CD14-positive monocyte (primary cell): ENCODE measurements at regions not wholly inside any gene's neighbourhood (a gene's known extent, or its start where the extent isn't known, plus 50 kb on each side); places are given as distances from the start of the nearest gene placed in this dataset.

Experiments
- DNase-seq, 3 donors: peaks; one replicate each; pipeline ENCODE4 v3.0.0-alpha.2; 2011 to 2022
- H2AFZ ChIP-seq: 2 replicates; pipeline ENCODE4 v1.6.0; 2012; ENCODE audit warnings: mild to moderate bottlenecking, low read depth, low read length, inconsistent platforms; ENCODE audit not compliant: insufficient read depth, poor library complexity, severe bottlenecking
- H3K27ac ChIP-seq, 2 donors: 1 replicate in 1 of 2; 2 replicates in 1 of 2; pipeline ENCODE4 v1.5.1; 2012 to 2013; ENCODE audit warnings: low read length in 2 of 2, control low read depth in 1 of 2, inconsistent platforms in 1 of 2, low read depth in 1 of 2, mild to moderate bottlenecking in 1 of 2
- H3K27me3 ChIP-seq, 2 donors: one replicate each; pipeline versions ENCODE4 v1.6.0 to v1.6.1; 2011 to 2013; ENCODE audit warnings: low read length in 2 of 2; ENCODE audit not compliant: control insufficient read depth in 2 of 2, insufficient read depth in 2 of 2
- H3K36me3 ChIP-seq, 2 donors: replicated peaks in 1 of 2; 1 replicate in 1 of 2; 2 replicates in 1 of 2; pipeline versions ENCODE4 v1.5.1 to v1.6.1; 2012 to 2013; ENCODE audit warnings: low read length in 2 of 2, control low read depth in 1 of 2, inconsistent platforms in 1 of 2, mild to moderate bottlenecking in 1 of 2; ENCODE audit not compliant: insufficient read depth in 2 of 2, control insufficient read depth in 1 of 2
- H3K4me1 ChIP-seq, 2 donors: 1 replicate in 1 of 2; 2 replicates in 1 of 2; pipeline versions ENCODE4 v1.5.1 to v1.6.1; 2012 to 2013; ENCODE audit warnings: low read length in 2 of 2, control low read depth in 1 of 2, inconsistent platforms in 1 of 2, mild to moderate bottlenecking in 1 of 2, moderate library complexity in 1 of 2; ENCODE audit not compliant: insufficient read depth in 2 of 2, control insufficient read depth in 1 of 2
- H3K4me2 ChIP-seq: replicated peaks from 2 replicates; pipeline ENCODE3; 2012; ENCODE audit warnings: low read length, moderate library complexity, mild to moderate bottlenecking; ENCODE audit not compliant: poor library complexity, severe bottlenecking; ENCODE audit errors: extremely low read depth
- H3K4me3 ChIP-seq, 3 experiments: fragments of 200-600 bp in 1 of 3; sonication (generic) in 1 of 3; replicated peaks in 1 of 3; 1 replicate in 2 of 3; 2 replicates in 1 of 3; pipeline ENCODE4 v1.5.1; 2011 to 2013; ENCODE audit warnings: low read length in 3 of 3, mild to moderate bottlenecking in 3 of 3, control low read depth in 2 of 3, low read depth in 2 of 3, inconsistent platforms in 1 of 3, moderate library complexity in 1 of 3
- H3K79me2 ChIP-seq: 2 replicates; pipeline ENCODE4 v1.6.0; 2012; ENCODE audit warnings: mild to moderate bottlenecking, control low read depth, inconsistent platforms, low read length, moderate library complexity; ENCODE audit not compliant: insufficient read depth
- H3K9ac ChIP-seq: 2 replicates; pipeline ENCODE4 v1.6.0; 2017; ENCODE audit warnings: low read length, mild to moderate bottlenecking; ENCODE audit not compliant: insufficient read depth, poor library complexity, severe bottlenecking
- H3K9me3 ChIP-seq, 2 donors: replicated peaks in 1 of 2; 1 replicate in 1 of 2; 2 replicates in 1 of 2; pipeline versions ENCODE4 v1.5.1 to v1.6.1; 2012 to 2013; ENCODE audit warnings: low read length in 2 of 2, control low read depth in 1 of 2; ENCODE audit not compliant: control insufficient read depth in 1 of 2, insufficient read depth in 1 of 2
- H4K20me1 ChIP-seq: 2 replicates; pipeline ENCODE4 v1.6.0; 2012; ENCODE audit warnings: mild to moderate bottlenecking, low read length, control low read depth, moderate library complexity; ENCODE audit not compliant: insufficient read depth
- H3K27ac Mint-ChIP-seq, 7 donors: one replicate each; pipeline ENCODE4 v1.8.0; 2020; ENCODE audit warnings: mild to moderate bottlenecking in 7 of 7, mixed read lengths in 7 of 7, moderate library complexity in 6 of 7, inconsistent platforms in 2 of 7
- H3K27me3 Mint-ChIP-seq, 3 donors: one replicate each; pipeline ENCODE4 v1.8.0; 2021 to 2022; ENCODE audit warnings: low read depth in 3 of 3, mild to moderate bottlenecking in 3 of 3, mixed read lengths in 3 of 3, moderate library complexity in 3 of 3, inconsistent platforms in 1 of 3
- H3K36me3 Mint-ChIP-seq, 2 donors: one replicate each; pipeline ENCODE4 v1.8.0; 2020; ENCODE audit warnings: mixed read lengths in 2 of 2, inconsistent platforms in 1 of 2, mild to moderate bottlenecking in 1 of 2
- H3K4me1 Mint-ChIP-seq: one replicate; pipeline ENCODE4 v1.8.0; 2020; ENCODE audit warnings: mild to moderate bottlenecking, mixed read lengths
- H3K4me3 Mint-ChIP-seq, 2 donors: one replicate each; pipeline ENCODE4 v1.8.0; 2020; ENCODE audit warnings: mild to moderate bottlenecking in 2 of 2, mixed read lengths in 2 of 2, moderate library complexity in 1 of 2
- H3K9me3 Mint-ChIP-seq, 7 donors: one replicate each; pipeline ENCODE4 v1.8.0; 2020 to 2022; ENCODE audit warnings: mixed read lengths in 7 of 7, mild to moderate bottlenecking in 6 of 7, moderate library complexity in 6 of 7, inconsistent platforms in 2 of 7
- WGBS: methylation state at CpG from one replicate; pipeline ENCODE4 v1.1.5; 2013; ENCODE audit warnings: missing lambda C conversion rate; ENCODE audit not compliant: insufficient coverage; 5-methylcytosine and 5-hydroxymethylcytosine counted together
- intact Hi-C, 2 donors: fragments of 100-400 bp; cut with micrococcal nuclease; formaldehyde crosslinking; loops; one replicate each; pipeline versions ENCODE4 v1.15.0 to v1.15.1; 2023
- TF ChIP-seq, protein P1 (sequence below): fragments of 200-600 bp; IDR thresholded peaks from one replicate; pipeline ENCODE4 v1.8.0; 2022; ENCODE audit warnings: antibody characterized with exemption, mild to moderate bottlenecking

- no peak overlapping the region for H3K27ac ChIP-seq
- intact Hi-C loops = no loop called here
- no peaks in the 10 kb centered on the region for H3K9me3 ChIP-seq
- DNase-seq = no peak
- Mint-ChIP-seq H3K9me3 (peaks cover 0 to 2% (median 0%) of the 10 kb centered on the region in 7 donors), H3K4me3 (no peak overlapping the region), H3K36me3 (no peaks in the 10 kb centered on the region), H3K27me3 (no peaks in the 10 kb centered on the region), H3K4me1 (no peaks in the 10 kb centered on the region), H3K27ac (no peak overlapping the region)
- H3K4me1 ChIP-seq = no peaks in the 10 kb centered on the region
- H3K9ac ChIP-seq = no peak overlapping the region
- no peaks in the 10 kb centered on the region for H4K20me1 ChIP-seq
- 100% methylated on average over 1 of the region's 2 CpGs for WGBS
- H3K4me3 ChIP-seq = no peak overlapping the region
- H3K79me2 ChIP-seq = no peaks in the 10 kb centered on the region
- H3K4me2 ChIP-seq = no peak overlapping the region
- H3K27me3 ChIP-seq = no peaks in the 10 kb centered on the region
- TF ChIP-seq, protein P1, sequence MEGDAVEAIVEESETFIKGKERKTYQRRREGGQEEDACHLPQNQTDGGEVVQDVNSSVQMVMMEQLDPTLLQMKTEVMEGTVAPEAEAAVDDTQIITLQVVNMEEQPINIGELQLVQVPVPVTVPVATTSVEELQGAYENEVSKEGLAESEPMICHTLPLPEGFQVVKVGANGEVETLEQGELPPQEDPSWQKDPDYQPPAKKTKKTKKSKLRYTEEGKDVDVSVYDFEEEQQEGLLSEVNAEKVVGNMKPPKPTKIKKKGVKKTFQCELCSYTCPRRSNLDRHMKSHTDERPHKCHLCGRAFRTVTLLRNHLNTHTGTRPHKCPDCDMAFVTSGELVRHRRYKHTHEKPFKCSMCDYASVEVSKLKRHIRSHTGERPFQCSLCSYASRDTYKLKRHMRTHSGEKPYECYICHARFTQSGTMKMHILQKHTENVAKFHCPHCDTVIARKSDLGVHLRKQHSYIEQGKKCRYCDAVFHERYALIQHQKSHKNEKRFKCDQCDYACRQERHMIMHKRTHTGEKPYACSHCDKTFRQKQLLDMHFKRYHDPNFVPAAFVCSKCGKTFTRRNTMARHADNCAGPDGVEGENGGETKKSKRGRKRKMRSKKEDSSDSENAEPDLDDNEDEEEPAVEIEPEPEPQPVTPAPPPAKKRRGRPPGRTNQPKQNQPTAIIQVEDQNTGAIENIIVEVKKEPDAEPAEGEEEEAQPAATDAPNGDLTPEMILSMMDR = no peak
- no peak overlapping the region for H2AFZ ChIP-seq
- no peaks in the 10 kb centered on the region for H3K36me3 ChIP-seq
Observed at GRCh38 chr16:64791756-64792155, 330.1 kb downstream of the CDH11 start.

GRCh38 chr16:64784635-64785034, 337.2 kb downstream of the CDH11 start:
- no peaks in the 10 kb centered on the region for H3K27me3 Mint-ChIP-seq
- no peaks in the 10 kb centered on the region for H3K4me1 Mint-ChIP-seq
- Histone ChIP-seq H3K36me3 (no peaks in the 10 kb centered on the region), H2AFZ (no peak overlapping the region), H3K4me2 (no peak overlapping the region), H3K9ac (no peak overlapping the region), H3K79me2 (no peaks in the 10 kb centered on the region), H3K4me3 (no peak overlapping the region), H3K9me3 (no peaks in the 10 kb centered on the region), H3K27ac (no peak overlapping the region), H3K27me3 (no peaks in the 10 kb centered on the region), H3K4me1 (no peaks in the 10 kb centered on the region), H4K20me1 (no peaks in the 10 kb centered on the region)
- H3K27ac Mint-ChIP-seq = no peak overlapping the region
- TF ChIP-seq, protein P1 = no peak
- no peaks in the 10 kb centered on the region for H3K36me3 Mint-ChIP-seq
- no peak for DNase-seq
- intact Hi-C loops = no loop called here
- no CpG with 5 or more reads among the region's 2 CpGs for WGBS
- H3K9me3 Mint-ChIP-seq = peaks cover 0 to 2% (median 0%) of the 10 kb centered on the region in 7 donors
- H3K4me3 Mint-ChIP-seq = no peak overlapping the region
